HCT116 (cell line): ENCODE measurements at regions not wholly inside any gene's neighbourhood (a gene's known extent, or its start where the extent isn't known, plus 50 kb on each side); places are given as distances from the start of the nearest gene placed in this dataset.

Experiments
- ATAC-seq: fragments of 200-7000 bp; cut with Tn5 transposase; 2 replicates; pipeline ENCODE4 v1.9.1; 2020; ENCODE audit warnings: mild to moderate bottlenecking, moderate library complexity
- BruUV-seq: library from RNA; stranded (reverse); fragments of 400-500 nt; replicated peaks from 2 replicates; lab custom pipeline; 2021; lab: Mats Ljungman, UMichigan
- CTCF ChIA-PET: fragments of 300-600 bp; sonication (Branson Sonifier 250); formaldehyde crosslinking; loops from one replicate; lab custom pipeline; 2021; ENCODE audit warnings: antibody characterized with exemption; lab: Charles Lee
- POLR2A ChIA-PET: fragments of 300-600, 350-600 bp; sonication (Branson Sonifier 250); formaldehyde crosslinking; loops from one replicate; lab custom pipeline; 2021; ENCODE audit warnings: antibody characterized with exemption; lab: Charles Lee
- RAD21 ChIA-PET, 2 experiments: fragments of 300-600 bp; sonication (Branson Sonifier 250); formaldehyde crosslinking; loops; one replicate each; lab custom pipeline; 2023; ENCODE audit warnings: low total read pairs in 2 of 2; ENCODE audit not compliant: uncharacterized antibody in 2 of 2, unreplicated experiment in 2 of 2, low non-redundant PET in 1 of 2; lab: Charles Lee
- DNase-seq: peaks from one replicate; pipeline ENCODE4 v3.0.0-alpha.2; 2010; ENCODE audit warnings: low read depth, low spot score
- H2AFZ ChIP-seq: fragments of 200-600 bp; shearing (Covaris generic), sonication (generic); 2 replicates; pipeline ENCODE4 v1.6.1; 2017; ENCODE audit warnings: low read depth, mixed run types, mixed read lengths, antibody characterized with exemption, low read length; ENCODE audit not compliant: poor library complexity, severe bottlenecking
- H3K27ac ChIP-seq: 2 replicates; pipeline ENCODE4 v1.5.1; 2012; ENCODE audit warnings: low read depth, low read length
- H3K27me3 ChIP-seq: fragments of 200-600 bp; sonication (generic); 2 replicates; pipeline ENCODE4 v1.6.1; 2016; ENCODE audit warnings: mixed run types, low read length, mixed read lengths; ENCODE audit not compliant: insufficient read depth
- H3K36me3 ChIP-seq, 2 experiments: fragments of 200-500 bp in 1 of 2; fragments of 200-600 bp in 1 of 2; sonication (Bioruptor generic) in 1 of 2; sonication (generic) in 1 of 2; 2 replicates each; pipeline versions ENCODE4 v1.5.1 to v1.6.1; 2014 to 2016; ENCODE audit warnings: low read length in 2 of 2, inconsistent platforms in 1 of 2, mixed read lengths in 1 of 2, mixed run types in 1 of 2; ENCODE audit not compliant: insufficient read depth in 2 of 2, control insufficient read depth in 1 of 2
- H3K4me1 ChIP-seq, 2 experiments: fragments of 200-600 bp in 1 of 2; sonication (generic) in 1 of 2; 2 replicates each; pipeline versions ENCODE4 v1.5.1 to v1.6.1; 2012 to 2017; ENCODE audit warnings: low read length in 2 of 2, inconsistent platforms in 1 of 2, mild to moderate bottlenecking in 1 of 2, mixed read lengths in 1 of 2, mixed run types in 1 of 2, moderate library complexity in 1 of 2; ENCODE audit not compliant: insufficient read depth in 2 of 2, control insufficient read depth in 1 of 2
- H3K4me2 ChIP-seq: fragments of 200-600 bp; sonication (generic); 2 replicates; pipeline ENCODE4 v1.6.1; 2017; ENCODE audit warnings: mixed run types, low read length, mixed read lengths
- H3K4me3 ChIP-seq, 2 experiments: fragments of 200-600 bp in 1 of 2; sonication (generic) in 1 of 2; replicated peaks in 1 of 2; 2 replicates each; pipeline ENCODE4 v1.5.1; 2011 to 2016; ENCODE audit warnings: low read length in 2 of 2, control low read depth in 1 of 2, low read depth in 1 of 2, mild to moderate bottlenecking in 1 of 2, mixed read lengths in 1 of 2, mixed run types in 1 of 2
- H3K79me2 ChIP-seq: fragments of 200-600 bp; sonication (generic); 2 replicates; pipeline ENCODE4 v1.6.1; 2017; ENCODE audit warnings: mild to moderate bottlenecking, mixed run types, low read length, moderate library complexity, mixed read lengths; ENCODE audit not compliant: insufficient read depth
- H3K9ac ChIP-seq: fragments of 200-600 bp; sonication (generic); 2 replicates; pipeline ENCODE4 v1.6.1; 2016; ENCODE audit warnings: low read length, mixed read lengths
- H3K9me2 ChIP-seq: fragments of 200-600 bp; sonication (generic), shearing (Covaris generic); 2 replicates; pipeline ENCODE4 v1.6.1; 2017; ENCODE audit warnings: mixed run types, mild to moderate bottlenecking, moderate library complexity; ENCODE audit not compliant: insufficient read depth
- H3K9me3 ChIP-seq, 2 experiments: fragments of 200-500 bp in 1 of 2; fragments of 200-600 bp in 1 of 2; sonication (Bioruptor generic) in 1 of 2; sonication (generic) in 1 of 2; 2 replicates each; pipeline ENCODE4 v1.6.1; 2014 to 2017; ENCODE audit warnings: low read length in 2 of 2, mixed read lengths in 2 of 2, inconsistent platforms in 1 of 2, low read depth in 1 of 2, mild to moderate bottlenecking in 1 of 2, mixed run types in 1 of 2, moderate library complexity in 1 of 2; ENCODE audit not compliant: control insufficient read depth in 1 of 2, insufficient read depth in 1 of 2
- H4K20me1 ChIP-seq: fragments of 200-600 bp; sonication (generic), shearing (Covaris generic); 2 replicates; pipeline ENCODE4 v1.6.1; 2017; ENCODE audit warnings: mixed run types, mild to moderate bottlenecking, moderate library complexity; ENCODE audit not compliant: insufficient read depth
- EGR1 ChIP-seq: IDR thresholded peaks from 2 replicates; pipeline ENCODE4 v1.6.1; 2012; ENCODE audit warnings: low read depth
- ELF1 ChIP-seq: IDR thresholded peaks from 2 replicates; pipeline ENCODE4 v1.6.1; 2012; ENCODE audit warnings: low read depth, borderline replicate concordance
- FOSL1 ChIP-seq: IDR thresholded peaks from 2 replicates; pipeline ENCODE4 v1.6.1; 2012; ENCODE audit warnings: low read depth
- JUND ChIP-seq: IDR thresholded peaks from 2 replicates; pipeline ENCODE4 v1.6.1; 2012
- POLR2AphosphoS5 ChIP-seq: IDR thresholded peaks from 2 replicates; pipeline ENCODE4 v1.6.1; 2011; ENCODE audit warnings: mild to moderate bottlenecking, low read depth, low read length, moderate library complexity
- RAD21 ChIP-seq: IDR thresholded peaks from 2 replicates; pipeline ENCODE4 v1.6.1; 2012; ENCODE audit warnings: low read depth, mild to moderate bottlenecking
- SIN3A ChIP-seq: IDR thresholded peaks from 2 replicates; pipeline ENCODE4 v1.6.1; 2012; ENCODE audit warnings: low read depth
- SP1 ChIP-seq: IDR thresholded peaks from 2 replicates; pipeline ENCODE4 v1.6.1; 2012; ENCODE audit warnings: low read depth
- SRF ChIP-seq: IDR thresholded peaks from 2 replicates; pipeline ENCODE4 v1.6.1; 2012; ENCODE audit warnings: low read depth
- intact Hi-C: fragments of 100-400 bp; cut with micrococcal nuclease; formaldehyde crosslinking; loops from 2 replicates; pipeline ENCODE4 v1.10.0; 2022
- TF ChIP-seq, protein P1 (sequence below), 3 experiments: fragments of 200-600 bp in 1 of 3; sonication (generic) in 1 of 3; IDR thresholded peaks in 2 of 3; conservative IDR thresholded peaks in 1 of 3; 2 replicates each; pipeline ENCODE4 v1.5.1; 2012 to 2017; ENCODE audit warnings: low read depth in 2 of 3, low read length in 2 of 3, antibody characterized with exemption in 1 of 3, borderline replicate concordance in 1 of 3, control low read depth in 1 of 3, mild to moderate bottlenecking in 1 of 3, mixed read lengths in 1 of 3, mixed run types in 1 of 3, moderate library complexity in 1 of 3; ENCODE audit not compliant: insufficient read depth in 1 of 3

DNA sequence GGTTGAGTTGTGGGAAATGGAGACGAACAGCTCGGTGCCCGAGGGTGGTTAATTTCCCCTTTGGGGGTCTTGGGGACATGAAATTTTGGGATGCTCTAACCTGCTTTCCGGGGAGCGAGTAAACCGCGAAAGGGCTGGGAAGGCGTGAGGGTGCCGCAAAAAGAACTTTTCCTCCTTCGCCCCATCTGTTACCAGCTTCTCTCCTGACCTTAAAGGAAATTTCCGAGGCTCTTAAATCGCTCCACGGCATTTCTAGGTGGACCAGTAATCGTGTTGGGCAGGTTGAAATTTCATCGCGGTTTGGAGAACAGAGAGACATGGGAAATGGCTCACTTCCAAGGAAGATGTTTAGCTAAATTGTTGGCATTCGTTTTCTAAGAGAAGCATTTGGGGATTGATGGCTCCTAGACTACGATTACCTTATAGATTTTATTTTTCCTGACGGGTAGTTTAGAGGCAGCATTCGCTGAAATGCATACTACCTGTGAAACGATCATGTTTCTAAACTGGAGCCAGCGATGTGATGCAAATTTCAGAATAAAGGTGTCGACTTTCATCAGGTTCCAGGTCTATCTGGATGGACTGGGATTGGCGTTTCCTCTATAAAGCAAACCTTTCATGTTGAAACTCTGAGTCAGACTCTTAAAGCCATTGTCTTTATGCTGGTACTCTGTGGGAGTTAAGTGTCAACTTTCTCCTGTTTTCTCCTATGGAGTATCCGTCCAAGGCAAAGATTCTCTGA lies 414.5 kb downstream of the PCNX1 start (continued):
- TF ChIP-seq EGR1: no peak
- 0 out of 2 replicates have a peak, but pooled peaks have one; percentile 15 for TF ChIP-seq FOSL1
- 0 out of 2 replicates have a peak, but pooled peaks have one; percentile 21 for TF ChIP-seq POLR2AphosphoS5
- no peak for TF ChIP-seq SP1
- TF ChIP-seq SRF: no peak

DNA sequence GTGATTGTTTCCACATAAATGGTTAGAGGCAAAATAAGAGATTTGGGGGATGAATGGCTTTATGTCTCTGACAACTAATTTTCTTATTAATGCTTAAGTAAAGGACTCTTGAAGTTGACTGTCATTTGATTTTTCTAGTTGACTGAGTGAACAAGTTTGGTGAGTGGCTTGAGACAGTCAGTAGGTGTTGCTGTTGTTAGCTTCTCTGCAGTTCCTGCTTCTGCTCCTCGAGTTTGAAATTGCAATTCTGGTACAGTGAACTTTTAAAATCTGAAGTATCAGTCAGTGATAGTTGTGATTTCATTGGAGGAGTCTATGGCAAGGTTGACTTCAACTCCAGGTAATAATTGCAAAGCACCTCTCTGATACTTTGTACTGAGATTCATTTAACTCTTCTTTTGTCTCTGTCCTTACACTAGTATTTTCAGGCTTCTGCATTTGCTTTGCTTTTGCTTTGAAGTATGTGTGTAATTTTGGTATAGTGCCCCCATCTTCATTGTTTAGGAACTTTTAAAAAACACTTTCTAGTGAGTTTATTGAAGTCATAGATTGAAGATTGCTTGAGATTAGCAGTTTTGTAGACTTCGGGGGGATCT lies 415.5 kb downstream of the PCNX1 start:
- Histone ChIP-seq H4K20me1 (peaks cover 14% of the 10 kb centered on the region; the same call in 1 of the 2 replicates), H3K27ac (peak overlapping the region; percentile 93; the same call in 1 of the 2 replicates), H2AFZ (no peak overlapping the region), H3K9me3 (no peaks in the 10 kb centered on the region), H3K9me2 (no peaks in the 10 kb centered on the region), H3K27me3 (no peaks in the 10 kb centered on the region), H3K4me1 (peaks cover 18 to 25% of the 10 kb centered on the region in 2 experiments), H3K9ac (no peak overlapping the region; the same call in 1 of the 2 replicates), H3K36me3 (no peaks in the 10 kb centered on the region), H3K79me2 (peaks cover 57% of the 10 kb centered on the region), H3K4me3 (peak overlapping the region in 1 of 2 experiments; percentile 92; a peak in 2 of 4 replicates), H3K4me2 (peak overlapping the region; percentile 97)
- BruUV-seq: TSS peak; percentile 37
- no peak for ATAC-seq
- POLR2A ChIA-PET: no interaction called here
- RAD21 ChIA-PET: no interaction called here
- CTCF ChIA-PET: interaction anchor here (1.6 kb wide), 1 partner anchor 430 kb away, joined by 4 read pairs; no protein-coding TSS in a partner anchor
- TF ChIP-seq, protein P1, sequence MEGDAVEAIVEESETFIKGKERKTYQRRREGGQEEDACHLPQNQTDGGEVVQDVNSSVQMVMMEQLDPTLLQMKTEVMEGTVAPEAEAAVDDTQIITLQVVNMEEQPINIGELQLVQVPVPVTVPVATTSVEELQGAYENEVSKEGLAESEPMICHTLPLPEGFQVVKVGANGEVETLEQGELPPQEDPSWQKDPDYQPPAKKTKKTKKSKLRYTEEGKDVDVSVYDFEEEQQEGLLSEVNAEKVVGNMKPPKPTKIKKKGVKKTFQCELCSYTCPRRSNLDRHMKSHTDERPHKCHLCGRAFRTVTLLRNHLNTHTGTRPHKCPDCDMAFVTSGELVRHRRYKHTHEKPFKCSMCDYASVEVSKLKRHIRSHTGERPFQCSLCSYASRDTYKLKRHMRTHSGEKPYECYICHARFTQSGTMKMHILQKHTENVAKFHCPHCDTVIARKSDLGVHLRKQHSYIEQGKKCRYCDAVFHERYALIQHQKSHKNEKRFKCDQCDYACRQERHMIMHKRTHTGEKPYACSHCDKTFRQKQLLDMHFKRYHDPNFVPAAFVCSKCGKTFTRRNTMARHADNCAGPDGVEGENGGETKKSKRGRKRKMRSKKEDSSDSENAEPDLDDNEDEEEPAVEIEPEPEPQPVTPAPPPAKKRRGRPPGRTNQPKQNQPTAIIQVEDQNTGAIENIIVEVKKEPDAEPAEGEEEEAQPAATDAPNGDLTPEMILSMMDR (IDR thresholded peaks at IDR 0.05 in 2 of 3, conservative IDR thresholded peaks at IDR 0.05 in 1 of 3; ENCODE audit: borderline replicate concordance in 1 of 3, insufficient read depth in 1 of 3, low read depth in 2 of 3, low read length in 2 of 3): peak in 2 of 3 experiments; percentile 20 to 24; a peak in 2 of 6 replicates
- no peak for TF ChIP-seq SRF
- TF ChIP-seq SIN3A: no peak
- peak; percentile 55 for TF ChIP-seq RAD21
- TF ChIP-seq JUND: no peak
- TF ChIP-seq ELF1: no peak
- DNase-seq: no peak
- intact Hi-C loops: loop anchor here (5.0 kb wide), 1 partner anchor 430 kb away; no protein-coding TSS in a partner anchor
